Left ventricle myocardium inferior (tissue), 1 donor: ENCODE measurements at regions not wholly inside any gene's neighbourhood (a gene's known extent, or its start where the extent isn't known, plus 50 kb on each side); places are given as distances from the start of the nearest gene placed in this dataset.
"Not testable (repeated sequence)": the region's sequence is repeated elsewhere in the genome, so short reads cannot be mapped to it uniquely, and the experiment has no call there.

Experiments used
- DNase-seq: peaks from one replicate; pipeline ENCODE4 v3.0.0-alpha.2; 2020
- H3K27ac ChIP-seq: fragments of 200-600 bp; replicated peaks from 2 replicates; pipeline ENCODE4 v1.8.0; 2021
- H3K27me3 ChIP-seq: fragments of 200-600 bp; 2 replicates; pipeline ENCODE4 v1.8.0; 2021; ENCODE audit warnings: low read depth
- H3K36me3 ChIP-seq: fragments of 200-600 bp; 2 replicates; pipeline ENCODE4 v1.8.0; 2021
- H3K4me1 ChIP-seq: fragments of 200-600 bp; 2 replicates; pipeline ENCODE4 v1.8.0; 2021
- H3K4me3 ChIP-seq: fragments of 200-600 bp; 2 replicates; pipeline ENCODE4 v1.8.0; 2021; ENCODE audit warnings: mild to moderate bottlenecking, moderate library complexity
- H3K9me3 ChIP-seq: fragments of 200-600 bp; replicated peaks from 2 replicates; pipeline ENCODE4 v1.8.0; 2021
- intact Hi-C: fragments of 100-400 bp; cut with micrococcal nuclease; formaldehyde crosslinking; loops from one replicate; pipeline ENCODE4 v1.11.0; 2022
- TF ChIP-seq, protein P1 (sequence below): fragments of 200-600 bp; IDR thresholded peaks from 2 replicates; pipeline ENCODE4 v1.8.0; 2021; ENCODE audit warnings: antibody characterized with exemption, mild to moderate bottlenecking, borderline replicate concordance
- donor health status: DM: no; HTN: yes; CAD: no; lungs with severe emphysema.

- H3K4me1 ChIP-seq = no peaks in the 10 kb centered on the region
- intact Hi-C loops = no loop called here
- H3K9me3 ChIP-seq = peaks cover 5% of the 10 kb centered on the region
- no peaks in the 10 kb centered on the region for H3K27me3 ChIP-seq
- no peak for DNase-seq
- H3K27ac ChIP-seq = no peak overlapping the region
- H3K36me3 ChIP-seq = no peaks in the 10 kb centered on the region
- TF ChIP-seq, protein P1, sequence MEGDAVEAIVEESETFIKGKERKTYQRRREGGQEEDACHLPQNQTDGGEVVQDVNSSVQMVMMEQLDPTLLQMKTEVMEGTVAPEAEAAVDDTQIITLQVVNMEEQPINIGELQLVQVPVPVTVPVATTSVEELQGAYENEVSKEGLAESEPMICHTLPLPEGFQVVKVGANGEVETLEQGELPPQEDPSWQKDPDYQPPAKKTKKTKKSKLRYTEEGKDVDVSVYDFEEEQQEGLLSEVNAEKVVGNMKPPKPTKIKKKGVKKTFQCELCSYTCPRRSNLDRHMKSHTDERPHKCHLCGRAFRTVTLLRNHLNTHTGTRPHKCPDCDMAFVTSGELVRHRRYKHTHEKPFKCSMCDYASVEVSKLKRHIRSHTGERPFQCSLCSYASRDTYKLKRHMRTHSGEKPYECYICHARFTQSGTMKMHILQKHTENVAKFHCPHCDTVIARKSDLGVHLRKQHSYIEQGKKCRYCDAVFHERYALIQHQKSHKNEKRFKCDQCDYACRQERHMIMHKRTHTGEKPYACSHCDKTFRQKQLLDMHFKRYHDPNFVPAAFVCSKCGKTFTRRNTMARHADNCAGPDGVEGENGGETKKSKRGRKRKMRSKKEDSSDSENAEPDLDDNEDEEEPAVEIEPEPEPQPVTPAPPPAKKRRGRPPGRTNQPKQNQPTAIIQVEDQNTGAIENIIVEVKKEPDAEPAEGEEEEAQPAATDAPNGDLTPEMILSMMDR = no peak
- no peak overlapping the region for H3K4me3 ChIP-seq
Measured at GRCh38 chr4:188993871-188994270, 854.6 kb downstream of the TRIML1 start.

DNA sequence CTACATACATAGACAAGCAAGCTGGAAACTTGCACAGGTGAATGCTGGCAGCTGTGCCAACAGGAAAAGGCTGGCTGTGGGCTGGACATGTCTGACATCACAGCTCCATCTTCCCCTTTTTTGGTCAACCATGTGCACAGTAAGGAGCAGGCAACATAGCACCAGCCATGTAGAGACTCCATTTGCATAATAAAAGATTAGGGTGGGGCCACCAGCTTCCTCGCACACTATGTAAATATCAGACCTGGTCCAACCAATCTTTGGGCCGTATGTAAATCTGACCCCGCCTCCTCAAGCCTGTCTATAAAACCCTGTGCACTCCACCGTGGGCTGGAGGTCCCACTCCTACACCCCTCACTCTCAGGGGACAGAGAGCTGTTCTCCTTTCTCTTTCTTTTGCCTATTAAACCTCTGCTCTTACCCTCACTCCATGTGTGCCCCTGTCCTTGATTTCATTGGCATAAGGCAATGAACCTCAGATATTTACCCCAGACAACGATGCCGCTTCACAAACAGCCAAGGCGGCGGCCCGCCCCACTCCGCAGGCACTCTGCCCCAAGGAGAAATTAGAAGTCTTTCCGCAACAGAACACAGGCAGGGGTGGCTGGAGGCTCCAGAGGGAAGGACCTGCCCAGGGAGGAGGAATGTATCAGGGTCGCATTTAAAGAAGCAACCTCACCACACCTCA, 862.2 kb downstream of the TRIML1 start:
- Histone ChIP-seq H3K36me3 (no peaks in the 10 kb centered on the region), H3K9me3 (peaks cover 14% of the 10 kb centered on the region), H3K4me3 (no peak overlapping the region), H3K27me3 (no peaks in the 10 kb centered on the region), H3K4me1 (no peaks in the 10 kb centered on the region), H3K27ac (no peak overlapping the region)
- TF ChIP-seq, protein P1 = no peak
- DNase-seq = no peak
- intact Hi-C loops = no loop called here

DNA sequence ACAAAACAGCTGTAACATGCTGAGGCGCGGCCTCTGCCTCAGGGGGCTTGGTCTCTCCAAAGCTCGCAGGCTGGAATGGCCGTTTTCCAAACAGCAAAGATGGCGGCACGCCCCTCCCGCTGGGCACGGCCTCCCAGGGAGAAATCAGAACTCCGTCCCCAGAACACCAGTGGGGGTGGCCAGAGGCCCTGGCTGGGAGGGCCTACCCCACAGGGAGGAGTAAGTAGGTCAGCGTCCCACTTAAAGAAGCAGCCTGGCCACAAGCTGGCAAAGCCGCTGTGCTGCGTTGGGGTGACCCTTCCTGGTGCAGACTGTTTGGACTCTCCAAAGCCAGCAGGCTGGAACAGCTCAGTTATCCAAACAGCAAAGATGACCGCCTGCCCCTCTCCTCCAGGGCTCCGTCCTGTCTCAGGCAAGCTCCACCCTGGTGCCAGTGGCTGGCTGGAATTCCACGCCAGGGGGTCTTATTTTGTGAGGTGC, 862.8 kb downstream of the TRIML1 start:
- Histone ChIP-seq H3K4me3 (no peak overlapping the region), H3K27me3 (no peaks in the 10 kb centered on the region), H3K36me3 (no peaks in the 10 kb centered on the region), H3K27ac (no peak overlapping the region), H3K4me1 (no peaks in the 10 kb centered on the region), H3K9me3 (peaks cover 14% of the 10 kb centered on the region)
- no peak for DNase-seq
- TF ChIP-seq, protein P1 = no peak
- intact Hi-C loops = no loop called here

- Histone ChIP-seq H3K36me3 (no peaks in the 10 kb centered on the region), H3K4me3 (no peak overlapping the region), H3K27me3 (no peaks in the 10 kb centered on the region), H3K9me3 (peaks cover 14% of the 10 kb centered on the region), H3K4me1 (no peaks in the 10 kb centered on the region), H3K27ac (no peak overlapping the region)
- no peak for DNase-seq
- intact Hi-C loops = no loop called here
- TF ChIP-seq, protein P1 = no peak
Measured at GRCh38 chr4:189002475-189002874, 863.2 kb downstream of the TRIML1 start.

DNA sequence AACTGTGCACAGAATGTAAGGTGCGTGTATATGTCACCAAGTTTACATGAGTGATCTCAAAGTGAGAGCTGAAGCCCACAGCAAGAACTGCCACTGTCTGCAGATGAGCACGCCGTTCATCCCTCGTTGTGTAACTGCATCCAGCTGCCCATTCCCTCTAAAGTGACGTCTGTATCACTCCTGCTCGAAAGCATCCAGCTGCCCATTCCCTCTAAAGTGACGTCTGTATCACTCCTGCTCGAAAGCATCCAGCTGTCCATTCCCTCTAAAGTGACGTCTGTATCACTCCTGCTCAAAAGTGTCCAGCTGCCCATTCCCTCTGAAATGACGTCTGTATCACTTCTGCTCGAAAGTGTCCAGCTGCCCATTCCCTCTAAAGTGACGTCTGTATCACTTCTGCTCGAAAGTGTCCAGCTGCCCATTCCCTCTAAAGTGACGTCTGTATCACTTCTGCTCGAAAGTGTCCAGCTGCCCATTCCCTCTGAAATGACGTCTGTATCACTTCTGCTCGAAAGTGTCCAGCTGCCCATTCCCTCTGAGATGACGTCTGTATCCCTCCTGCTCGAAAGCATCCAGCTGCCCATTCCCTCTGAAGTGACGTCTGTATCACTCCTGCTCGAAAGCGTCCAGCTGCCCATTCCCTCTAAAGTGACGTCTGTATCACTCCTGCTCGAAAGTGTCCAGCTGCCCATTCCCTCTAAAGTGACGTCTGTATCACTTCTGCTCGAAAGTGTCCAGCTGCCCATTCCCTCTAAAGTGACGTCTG, 871.4 kb downstream of the TRIML1 start:
- H3K4me1 ChIP-seq, H3K27me3 ChIP-seq, intact Hi-C loops, H3K27ac ChIP-seq, H3K4me3 ChIP-seq, H3K36me3 ChIP-seq, H3K9me3 ChIP-seq, DNase-seq: not testable (repeated sequence)

DNA sequence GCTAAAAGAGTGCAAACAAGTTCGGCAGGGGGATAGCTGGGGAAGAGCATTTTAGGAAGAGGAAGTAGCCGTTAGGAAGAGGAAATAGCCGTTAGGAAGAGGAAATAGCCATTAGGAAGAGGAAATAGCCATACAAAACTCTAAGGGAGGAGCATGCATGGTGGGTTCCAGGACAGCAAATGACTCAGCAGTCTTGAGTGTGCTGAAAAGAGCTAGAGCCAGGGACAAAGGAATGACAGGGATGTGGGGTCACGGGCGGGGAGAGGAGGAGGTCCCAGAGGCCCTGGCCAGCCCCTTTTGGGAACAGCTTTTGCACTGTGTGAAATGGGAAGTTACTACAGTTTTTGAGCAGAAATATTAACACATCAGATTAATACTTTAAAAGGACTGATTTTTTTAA, 882.6 kb downstream of the TRIML1 start:
- no peak for DNase-seq
- no peaks in the 10 kb centered on the region for H3K4me1 ChIP-seq
- intact Hi-C loops = no loop called here
- no peaks in the 10 kb centered on the region for H3K9me3 ChIP-seq
- TF ChIP-seq, protein P1 = no peak
- H3K27ac ChIP-seq = no peak overlapping the region
- H3K36me3 ChIP-seq = no peaks in the 10 kb centered on the region
- H3K4me3 ChIP-seq = no peak overlapping the region
- no peaks in the 10 kb centered on the region for H3K27me3 ChIP-seq
